ENCODE measurements at regions not wholly inside any gene's neighbourhood (a gene's known extent, or its start where the extent isn't known, plus 50 kb on each side); places are given as distances from the start of the nearest gene placed in this dataset.

DNA sequence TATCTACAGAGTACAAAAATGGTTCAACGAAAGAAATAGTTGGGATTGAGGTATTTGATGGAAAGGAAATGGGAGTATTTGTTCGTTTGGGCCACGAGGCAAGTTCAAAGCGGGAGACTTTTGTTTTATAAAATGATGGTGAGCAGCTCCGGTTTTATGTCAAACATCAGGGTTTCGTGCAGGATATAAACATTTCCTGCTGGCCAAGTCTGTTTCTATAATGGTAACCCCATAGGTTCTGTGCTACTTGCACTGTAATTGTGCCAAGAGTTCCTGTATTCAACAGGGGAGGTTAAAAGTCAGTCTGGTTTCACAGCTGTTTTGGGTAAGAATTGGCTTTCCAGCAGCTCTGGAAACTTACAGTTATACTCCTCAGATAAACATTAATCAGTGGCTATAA is 290.3 kb upstream of the NRIP1 start:
- no peak for TF ChIP-seq CTCF (IDR thresholded peaks at IDR 0.05)
- TF ChIP-seq POLR2A (IDR thresholded peaks at IDR 0.05) = no peak
- TF ChIP-seq EP300 (IDR thresholded peaks at IDR 0.05) = no peak
